ENCODE measurements at regions not wholly inside any gene's neighbourhood (a gene's known extent, or its start where the extent isn't known, plus 50 kb on each side); places are given as distances from the start of the nearest gene placed in this dataset.

- H3K27me3 Mint-ChIP-seq (ENCODE audit: low read depth): no peaks in the 10 kb centered on the region; the same call in 1 of the 2 replicates
- H4K20me1 ChIP-seq (ENCODE audit: control insufficient read depth, insufficient read depth, insufficient read length): no peaks in the 10 kb centered on the region
- whole genome bisulfite sequencing (ENCODE audit: extremely low coverage, insufficient read length, low lambda C conversion rate): no CpG with 5 or more reads among the region's 2 CpGs
- no peak overlapping the region for H4K5ac ChIP-seq (ENCODE audit: insufficient read length, low read depth, low read length)
- no peak overlapping the region for H3K4me2 ChIP-seq (ENCODE audit: insufficient read depth, insufficient read length, low read length)
- H3K18ac ChIP-seq (ENCODE audit: insufficient read length, low read depth, low read length): no peak overlapping the region
- no peak overlapping the region for H2BK12ac ChIP-seq (ENCODE audit: insufficient read length, low read depth, low read length)
- no peak overlapping the region for H2AK5ac ChIP-seq (ENCODE audit: insufficient read length, low read length)
- peaks cover 24 to 29% of the 10 kb centered on the region in 2 experiments for H3K9me3 Mint-ChIP-seq
- no peaks in the 10 kb centered on the region for H3K79me2 ChIP-seq (ENCODE audit: insufficient read depth, low read length)
- H2AFZ ChIP-seq (ENCODE audit: low read length): no peak overlapping the region
- H2BK15ac ChIP-seq (ENCODE audit: low read depth, low read length): no peak overlapping the region
- no peak overlapping the region for H3K9ac ChIP-seq (ENCODE audit: extremely low read depth, insufficient read length, low read length)
- no peak overlapping the region for H3K4ac ChIP-seq (ENCODE audit: low read depth, low read length)
- H3K56ac ChIP-seq (ENCODE audit: insufficient read length, low read depth, low read length): no peak overlapping the region
- no peak overlapping the region for H3T11ph ChIP-seq (ENCODE audit: low read length)
- no peak for DNase-seq
- H2BK20ac ChIP-seq (ENCODE audit: low read depth, low read length, poor library complexity, severe bottlenecking): no peak overlapping the region
- no peak overlapping the region for H2BK5ac ChIP-seq (ENCODE audit: insufficient read length, low read length)
- peaks cover 14 to 33% (median 18%) of the 10 kb centered on the region in 3 experiments for H3K36me3 Mint-ChIP-seq (ENCODE audit: insufficient read depth in 1 of 3, low read depth in 3 of 3)
- H3K4me1 Mint-ChIP-seq: peaks cover 28 to 35% of the 10 kb centered on the region in 2 experiments
- H3K23ac ChIP-seq (ENCODE audit: insufficient read length, low read depth, low read length): no peak overlapping the region
- no peaks in the 10 kb centered on the region for H3K9me3 ChIP-seq (ENCODE audit: control insufficient read depth, low read depth, low read length)
- TF ChIP-seq CTCF (conservative IDR thresholded peaks at IDR 0.05): no peak
- H4K8ac ChIP-seq (replicated peaks; ENCODE audit: insufficient read length, low read depth, low read length): no peak overlapping the region
- H3K23me2 ChIP-seq (ENCODE audit: insufficient read length, low read depth, low read length, poor library complexity, severe bottlenecking): no peaks in the 10 kb centered on the region
- no peak overlapping the region for H3K14ac ChIP-seq (ENCODE audit: insufficient read depth, low read length)
- no peak overlapping the region for H3K4me3 Mint-ChIP-seq
- H4K91ac ChIP-seq (ENCODE audit: insufficient read length, low read depth, low read length): no peak overlapping the region
- H3K4me1 ChIP-seq (ENCODE audit: insufficient read depth, low read length): no peaks in the 10 kb centered on the region
- no peak overlapping the region for H2BK120ac ChIP-seq (ENCODE audit: low read depth, low read length, poor library complexity, severe bottlenecking)
- no peak overlapping the region for H3K27ac ChIP-seq (ENCODE audit: insufficient read length, low read depth, low read length)
- H3K27ac Mint-ChIP-seq: peak overlapping the region in 1 of 3 experiments; percentile 69; a peak in 1 of 7 replicates
- no peaks in the 10 kb centered on the region for H3K79me1 ChIP-seq (ENCODE audit: insufficient read depth, low read depth, low read length, poor library complexity, severe bottlenecking)
- H3K27me3 ChIP-seq (ENCODE audit: insufficient read depth, low read length): no peaks in the 10 kb centered on the region
Measured at GRCh38 chr13:100797921-100798320, 123.3 kb upstream of the TMTC4 start.

All from H9 (cell line).